GM18868 (cell line): ENCODE measurements at regions not wholly inside any gene's neighbourhood (a gene's known extent, or its start where the extent isn't known, plus 50 kb on each side); places are given as distances from the start of the nearest gene placed in this dataset.
"Not testable (repeated sequence)": the region's sequence is repeated elsewhere in the genome, so short reads cannot be mapped to it uniquely, and the experiment has no call there.

Source experiments
- ATAC-seq: cut with Tn5 transposase; IDR thresholded peaks from one replicate; pipeline ENCODE4 v1.9.1; 2021; ENCODE audit warnings: mild to moderate bottlenecking, moderate library complexity; ENCODE audit not compliant: unreplicated experiment

DNA sequence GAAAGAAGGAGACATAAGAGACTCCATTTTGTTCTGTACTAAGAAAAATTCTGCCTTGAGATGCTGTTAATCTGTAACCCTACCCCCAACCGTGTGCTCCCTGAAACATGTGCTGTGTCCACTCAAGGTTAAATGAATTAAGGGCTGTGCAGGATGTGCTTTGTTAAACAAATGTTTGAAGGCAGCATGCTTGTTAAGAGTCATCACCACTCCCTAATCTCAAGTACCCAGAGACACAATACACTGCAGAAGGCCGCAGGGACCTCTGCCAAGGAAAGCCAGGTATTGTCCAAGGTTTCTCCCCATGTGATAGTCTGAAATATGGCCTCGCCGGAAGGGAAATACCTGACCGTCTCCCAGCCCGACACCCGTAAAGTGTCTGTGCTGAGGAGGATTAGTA lies 152.4 kb upstream of the NOTCH2NLA start:
- ATAC-seq, result not testable (repeated sequence)

DNA sequence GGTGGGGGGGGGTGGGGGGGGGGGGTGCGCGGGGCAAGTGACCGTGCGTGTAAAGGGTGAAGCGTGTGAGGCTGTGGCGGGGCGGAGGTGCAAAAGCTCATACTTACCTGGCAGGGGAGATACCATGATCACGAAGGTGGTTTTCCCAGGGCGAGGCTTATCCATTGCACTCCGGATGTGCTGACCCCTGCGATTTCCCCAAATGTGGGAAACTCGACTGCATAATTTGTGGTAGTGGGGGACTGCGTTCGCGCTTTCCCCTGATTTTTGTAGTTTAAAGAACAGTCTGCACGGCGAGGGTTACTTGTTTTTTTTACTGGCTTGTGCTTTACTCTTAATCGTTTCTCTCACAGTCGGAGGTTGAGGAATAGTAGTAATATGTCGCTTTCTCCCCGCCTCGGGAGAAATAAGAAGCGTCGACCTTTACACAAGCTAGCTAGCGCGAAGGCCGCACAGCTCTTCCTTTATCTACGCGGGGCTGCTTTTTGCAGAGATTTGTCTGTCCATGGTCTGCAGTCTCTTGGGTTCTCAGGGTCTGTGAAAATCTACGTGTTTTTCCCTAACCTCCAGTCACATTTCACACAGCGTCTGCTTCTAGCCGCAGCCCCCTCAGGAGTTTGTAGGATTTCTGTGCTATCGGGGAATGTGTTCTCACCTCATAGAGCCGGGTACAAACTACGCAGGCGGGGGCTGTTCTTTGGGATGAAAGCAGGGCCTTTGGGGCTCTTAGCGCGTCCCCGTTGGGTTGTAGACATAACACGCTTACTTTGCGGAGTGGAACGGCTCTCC lies 148.1 kb upstream of the NOTCH2NLA start:
- ATAC-seq, result peak; percentile 96

GRCh38 chr1:146376309-146376707 lies 147.5 kb upstream of the NOTCH2NLA start:
- ATAC-seq, result peak; percentile 56

DNA sequence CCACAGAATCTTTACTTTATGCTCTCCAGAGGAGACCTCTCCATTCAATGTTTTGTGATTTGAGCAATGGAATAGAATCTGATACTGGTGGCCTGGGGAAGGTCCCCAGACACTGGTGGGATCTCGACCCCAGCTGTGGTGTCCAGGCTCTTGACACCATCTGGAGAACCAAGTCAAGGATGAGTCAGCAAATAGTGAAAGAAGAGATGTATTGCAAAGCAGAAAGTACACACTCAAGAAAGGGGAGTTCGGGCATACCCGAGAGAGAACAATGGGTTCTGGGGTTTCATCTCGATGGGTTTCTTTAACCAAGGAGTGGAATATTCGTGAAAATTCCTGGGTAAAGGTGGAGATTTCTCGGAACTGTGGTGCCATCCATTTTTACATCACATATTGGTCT lies 146.3 kb upstream of the NOTCH2NLA start:
- not testable (repeated sequence) for ATAC-seq

- ATAC-seq, result not testable (repeated sequence)
These were observed 141.1 kb upstream of the NOTCH2NLA start for GRCh38 chr1:146369940-146370339.

GRCh38 chr1:146355373-146355772 lies 126.6 kb upstream of the NOTCH2NLA start:
- ATAC-seq, result not testable (repeated sequence)

- not testable (repeated sequence) for ATAC-seq
These were observed 98.0 kb upstream of the NOTCH2NLA start for GRCh38 chr1:146326863-146327262.

DNA sequence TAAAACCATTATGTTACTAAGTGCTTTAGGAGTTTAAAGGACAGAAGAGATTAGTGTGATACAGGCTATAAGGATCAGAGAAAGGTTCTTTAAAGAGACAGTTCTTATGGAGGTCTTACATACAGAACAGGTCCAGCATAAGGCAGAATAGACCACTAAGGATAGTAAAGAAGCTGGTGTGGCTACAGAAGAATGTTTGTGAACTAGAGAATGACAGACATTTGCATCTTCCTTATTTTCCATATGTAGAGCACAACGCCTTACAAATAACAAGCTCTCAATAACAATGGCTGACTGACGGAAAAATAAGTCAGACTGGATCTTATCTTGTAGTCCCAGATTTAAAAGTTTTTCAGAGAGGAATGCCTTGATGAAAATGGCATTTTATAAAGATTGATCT lies 95.6 kb upstream of the NOTCH2NLA start:
- not testable (repeated sequence) for ATAC-seq

- not testable (repeated sequence) for ATAC-seq
These were observed 94.5 kb upstream of the NOTCH2NLA start for GRCh38 chr1:146323302-146323701.

- not testable (repeated sequence) for ATAC-seq
These were observed 94.1 kb upstream of the NOTCH2NLA start for GRCh38 chr1:146322893-146323292.

DNA sequence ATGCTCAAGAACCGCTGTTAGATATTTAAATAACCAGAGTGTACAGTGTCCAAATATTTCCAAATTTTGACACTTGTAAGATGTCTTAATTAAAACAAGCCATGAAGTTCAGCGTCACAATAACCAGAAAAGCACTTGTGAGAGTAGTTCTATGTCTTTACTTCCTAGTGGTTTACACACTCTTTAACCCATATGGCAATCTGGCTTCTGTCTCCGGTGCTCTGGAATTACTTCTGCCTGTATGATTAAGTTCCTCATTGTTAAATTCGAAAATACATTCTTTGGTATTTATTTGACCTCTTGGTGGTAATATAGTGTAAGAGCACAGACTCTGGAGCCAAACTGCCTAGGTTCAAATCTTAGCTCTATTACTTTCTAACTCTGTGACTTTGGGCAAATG lies 89.9 kb upstream of the NOTCH2NLA start:
- not testable (repeated sequence) for ATAC-seq

DNA sequence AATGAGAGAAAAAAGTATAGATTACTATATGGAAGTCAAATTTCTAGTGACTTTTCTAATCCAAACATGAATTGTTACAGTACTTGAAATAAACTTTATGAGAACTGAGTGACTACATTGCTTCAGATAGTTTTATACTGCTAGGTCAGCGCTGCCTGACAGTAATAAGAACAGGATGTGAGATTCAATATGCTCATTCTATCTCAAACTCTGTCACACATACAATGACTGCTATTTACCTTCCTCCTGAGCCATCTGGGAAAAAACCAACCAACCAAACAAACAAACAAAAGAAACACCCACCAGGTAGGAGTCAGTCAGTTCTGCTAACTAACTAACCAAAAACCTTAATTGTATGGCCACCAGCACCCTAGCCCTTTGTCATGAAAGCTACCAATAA lies 89.0 kb upstream of the NOTCH2NLA start:
- not testable (repeated sequence) for ATAC-seq

GRCh38 chr1:146314449-146315246 lies 85.8 kb upstream of the NOTCH2NLA start:
- not testable (repeated sequence) for ATAC-seq

- not testable (repeated sequence) for ATAC-seq
These were observed 81.8 kb upstream of the NOTCH2NLA start for GRCh38 chr1:146310579-146310978.

DNA sequence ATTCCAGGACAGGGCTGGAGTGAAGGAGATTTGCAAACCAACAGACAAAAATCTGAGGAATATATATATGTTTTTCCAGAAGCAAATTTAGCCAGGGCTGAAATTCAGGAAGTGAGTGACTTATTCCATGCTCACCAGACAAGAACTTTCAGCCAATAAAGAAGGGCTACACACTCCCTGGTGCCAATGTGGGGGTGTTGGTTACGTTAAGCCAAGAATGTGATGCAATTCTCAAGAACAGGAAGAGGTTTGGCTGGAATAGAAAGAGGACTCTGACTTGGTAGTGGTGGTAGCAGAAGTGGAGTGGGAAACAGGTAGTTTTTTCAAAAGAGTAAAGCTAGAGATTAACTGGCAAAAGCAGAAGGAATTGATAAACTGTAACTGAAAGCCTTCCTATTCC lies 80.6 kb upstream of the NOTCH2NLA start:
- not testable (repeated sequence) for ATAC-seq

- ATAC-seq, result not testable (repeated sequence)
These were observed 80.1 kb upstream of the NOTCH2NLA start for GRCh38 chr1:146308892-146309291.

- ATAC-seq, result not testable (repeated sequence)
These were observed 79.3 kb upstream of the NOTCH2NLA start for GRCh38 chr1:146308152-146308551.

DNA sequence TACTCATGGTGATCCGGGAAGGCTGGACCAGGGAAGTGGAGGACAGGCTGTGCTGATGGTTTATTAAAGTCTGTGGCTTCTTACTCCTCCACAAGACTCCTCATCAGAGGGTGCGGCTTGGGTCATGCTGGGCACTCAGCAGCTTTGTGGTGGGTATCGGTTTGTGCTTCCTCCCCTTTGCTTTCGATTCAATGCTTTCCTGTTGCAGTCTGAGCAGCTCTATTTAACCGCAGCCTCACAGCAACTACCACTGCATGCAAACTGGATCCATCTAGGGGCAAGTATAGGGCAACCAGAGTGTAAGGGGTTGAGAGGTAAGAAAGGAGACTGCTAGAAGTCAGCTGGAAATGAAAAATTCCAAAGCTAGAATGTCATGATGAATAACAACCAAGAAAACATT lies 78.8 kb upstream of the NOTCH2NLA start:
- ATAC-seq, result peak; percentile 98

DNA sequence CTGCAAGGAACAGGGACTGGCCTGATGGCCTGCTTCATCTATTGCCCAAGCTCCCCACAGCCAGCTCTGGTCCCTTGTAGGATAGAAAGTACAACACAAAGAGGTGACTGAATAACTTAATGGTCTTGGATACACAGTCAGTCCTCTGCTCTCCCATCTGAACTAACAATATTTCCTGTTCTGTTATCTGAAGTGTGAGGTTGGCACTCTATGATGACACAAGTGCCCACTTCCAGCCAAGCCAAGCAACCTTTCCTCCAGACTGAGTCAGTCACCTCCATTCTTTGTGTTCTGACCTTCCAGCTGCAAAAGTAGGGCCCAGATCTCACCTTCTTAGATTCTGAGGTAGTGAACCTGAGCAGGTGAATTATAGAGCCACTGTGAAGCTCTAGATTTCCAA lies 77.8 kb upstream of the NOTCH2NLA start:
- not testable (repeated sequence) for ATAC-seq

DNA sequence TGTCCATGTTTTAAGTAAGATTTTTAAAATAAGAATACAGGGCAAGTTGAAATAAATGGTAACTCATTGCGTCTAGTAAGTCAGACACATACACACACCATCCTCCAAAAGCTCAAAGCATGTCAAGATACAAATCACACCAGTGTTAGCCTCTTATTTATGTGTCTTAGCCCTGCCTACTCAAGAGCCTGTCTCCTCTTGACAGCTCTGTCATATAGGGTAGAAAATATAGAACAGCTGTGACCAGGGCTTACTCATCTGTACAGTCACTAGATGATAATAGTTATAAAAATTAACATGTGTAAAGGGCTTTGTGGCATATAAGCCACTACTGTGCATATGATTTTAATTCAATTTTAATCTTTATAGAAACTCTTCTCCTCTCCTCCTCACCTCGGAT lies 76.6 kb upstream of the NOTCH2NLA start:
- ATAC-seq, result not testable (repeated sequence)

DNA sequence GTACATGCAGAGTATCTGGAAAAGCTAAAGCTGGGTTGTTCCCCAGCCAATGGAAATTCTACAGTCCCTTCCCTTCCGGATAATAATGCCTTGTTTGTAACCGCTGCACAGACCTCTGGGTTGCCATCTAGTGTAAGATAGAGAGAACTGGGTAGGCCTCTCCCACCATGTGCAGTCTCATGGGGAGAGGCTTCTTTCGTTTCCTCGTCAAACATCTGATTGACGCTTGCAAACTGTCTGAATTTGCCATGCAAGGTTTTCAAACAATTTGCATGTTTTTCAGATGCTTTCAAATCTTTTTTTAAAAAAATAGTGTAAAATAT lies 69.7 kb upstream of the NOTCH2NLA start:
- ATAC-seq, result peak; percentile 93
